HCT116 (cell line): ENCODE measurements at regions not wholly inside any gene's neighbourhood (a gene's known extent, or its start where the extent isn't known, plus 50 kb on each side); places are given as distances from the start of the nearest gene placed in this dataset.

Source experiments
- ATAC-seq: fragments of 200-7000 bp; cut with Tn5 transposase; 2 replicates; pipeline ENCODE4 v1.9.1; 2020; ENCODE audit warnings: mild to moderate bottlenecking, moderate library complexity
- BruUV-seq: library from RNA; stranded (reverse); fragments of 400-500 nt; replicated peaks from 2 replicates; lab custom pipeline; 2021; lab: Mats Ljungman, UMichigan
- CTCF ChIA-PET: fragments of 300-600 bp; sonication (Branson Sonifier 250); formaldehyde crosslinking; loops from one replicate; lab custom pipeline; 2021; ENCODE audit warnings: antibody characterized with exemption; lab: Charles Lee
- POLR2A ChIA-PET: fragments of 300-600, 350-600 bp; sonication (Branson Sonifier 250); formaldehyde crosslinking; loops from one replicate; lab custom pipeline; 2021; ENCODE audit warnings: antibody characterized with exemption; lab: Charles Lee
- RAD21 ChIA-PET, 2 experiments: fragments of 300-600 bp; sonication (Branson Sonifier 250); formaldehyde crosslinking; loops; one replicate each; lab custom pipeline; 2023; ENCODE audit warnings: low total read pairs in 2 of 2; ENCODE audit not compliant: uncharacterized antibody in 2 of 2, unreplicated experiment in 2 of 2, low non-redundant PET in 1 of 2; lab: Charles Lee
- DNase-seq: peaks from one replicate; pipeline ENCODE4 v3.0.0-alpha.2; 2010; ENCODE audit warnings: low read depth, low spot score
- H2AFZ ChIP-seq: fragments of 200-600 bp; shearing (Covaris generic), sonication (generic); 2 replicates; pipeline ENCODE4 v1.6.1; 2017; ENCODE audit warnings: low read depth, mixed run types, mixed read lengths, antibody characterized with exemption, low read length; ENCODE audit not compliant: poor library complexity, severe bottlenecking
- H3K27ac ChIP-seq: 2 replicates; pipeline ENCODE4 v1.5.1; 2012; ENCODE audit warnings: low read depth, low read length
- H3K27me3 ChIP-seq: fragments of 200-600 bp; sonication (generic); 2 replicates; pipeline ENCODE4 v1.6.1; 2016; ENCODE audit warnings: mixed run types, low read length, mixed read lengths; ENCODE audit not compliant: insufficient read depth
- H3K36me3 ChIP-seq, 2 experiments: fragments of 200-500 bp in 1 of 2; fragments of 200-600 bp in 1 of 2; sonication (Bioruptor generic) in 1 of 2; sonication (generic) in 1 of 2; 2 replicates each; pipeline versions ENCODE4 v1.5.1 to v1.6.1; 2014 to 2016; ENCODE audit warnings: low read length in 2 of 2, inconsistent platforms in 1 of 2, mixed read lengths in 1 of 2, mixed run types in 1 of 2; ENCODE audit not compliant: insufficient read depth in 2 of 2, control insufficient read depth in 1 of 2
- H3K4me1 ChIP-seq, 2 experiments: fragments of 200-600 bp in 1 of 2; sonication (generic) in 1 of 2; 2 replicates each; pipeline versions ENCODE4 v1.5.1 to v1.6.1; 2012 to 2017; ENCODE audit warnings: low read length in 2 of 2, inconsistent platforms in 1 of 2, mild to moderate bottlenecking in 1 of 2, mixed read lengths in 1 of 2, mixed run types in 1 of 2, moderate library complexity in 1 of 2; ENCODE audit not compliant: insufficient read depth in 2 of 2, control insufficient read depth in 1 of 2
- H3K4me2 ChIP-seq: fragments of 200-600 bp; sonication (generic); 2 replicates; pipeline ENCODE4 v1.6.1; 2017; ENCODE audit warnings: mixed run types, low read length, mixed read lengths
- H3K4me3 ChIP-seq, 2 experiments: fragments of 200-600 bp in 1 of 2; sonication (generic) in 1 of 2; replicated peaks in 1 of 2; 2 replicates each; pipeline ENCODE4 v1.5.1; 2011 to 2016; ENCODE audit warnings: low read length in 2 of 2, control low read depth in 1 of 2, low read depth in 1 of 2, mild to moderate bottlenecking in 1 of 2, mixed read lengths in 1 of 2, mixed run types in 1 of 2
- H3K79me2 ChIP-seq: fragments of 200-600 bp; sonication (generic); 2 replicates; pipeline ENCODE4 v1.6.1; 2017; ENCODE audit warnings: mild to moderate bottlenecking, mixed run types, low read length, moderate library complexity, mixed read lengths; ENCODE audit not compliant: insufficient read depth
- H3K9ac ChIP-seq: fragments of 200-600 bp; sonication (generic); 2 replicates; pipeline ENCODE4 v1.6.1; 2016; ENCODE audit warnings: low read length, mixed read lengths
- H3K9me2 ChIP-seq: fragments of 200-600 bp; sonication (generic), shearing (Covaris generic); 2 replicates; pipeline ENCODE4 v1.6.1; 2017; ENCODE audit warnings: mixed run types, mild to moderate bottlenecking, moderate library complexity; ENCODE audit not compliant: insufficient read depth
- H3K9me3 ChIP-seq, 2 experiments: fragments of 200-500 bp in 1 of 2; fragments of 200-600 bp in 1 of 2; sonication (Bioruptor generic) in 1 of 2; sonication (generic) in 1 of 2; 2 replicates each; pipeline ENCODE4 v1.6.1; 2014 to 2017; ENCODE audit warnings: low read length in 2 of 2, mixed read lengths in 2 of 2, inconsistent platforms in 1 of 2, low read depth in 1 of 2, mild to moderate bottlenecking in 1 of 2, mixed run types in 1 of 2, moderate library complexity in 1 of 2; ENCODE audit not compliant: control insufficient read depth in 1 of 2, insufficient read depth in 1 of 2
- H4K20me1 ChIP-seq: fragments of 200-600 bp; sonication (generic), shearing (Covaris generic); 2 replicates; pipeline ENCODE4 v1.6.1; 2017; ENCODE audit warnings: mixed run types, mild to moderate bottlenecking, moderate library complexity; ENCODE audit not compliant: insufficient read depth
- CBX3 ChIP-seq: IDR thresholded peaks from 2 replicates; pipeline ENCODE4 v1.6.1; 2012; ENCODE audit warnings: low read depth
- EZH2 ChIP-seq: fragments of 200-600 bp; sonication (generic); IDR thresholded peaks from 2 replicates; pipeline ENCODE4 v1.6.1; 2017; ENCODE audit warnings: antibody characterized with exemption, mixed run types
- EZH2phosphoT487 ChIP-seq: fragments of 200-600 bp; IDR thresholded peaks from 2 replicates; pipeline ENCODE4 v1.6.1; 2018; ENCODE audit warnings: antibody characterized with exemption, borderline replicate concordance
- FOSL1 ChIP-seq: IDR thresholded peaks from 2 replicates; pipeline ENCODE4 v1.6.1; 2012; ENCODE audit warnings: low read depth
- POLR2AphosphoS5 ChIP-seq: IDR thresholded peaks from 2 replicates; pipeline ENCODE4 v1.6.1; 2011; ENCODE audit warnings: mild to moderate bottlenecking, low read depth, low read length, moderate library complexity
- SRF ChIP-seq: IDR thresholded peaks from 2 replicates; pipeline ENCODE4 v1.6.1; 2012; ENCODE audit warnings: low read depth
- YY1 ChIP-seq: IDR thresholded peaks from 2 replicates; pipeline ENCODE4 v1.6.1; 2011; ENCODE audit warnings: low read length, low read depth, moderate library complexity, mild to moderate bottlenecking; ENCODE audit not compliant: insufficient replicate concordance; ENCODE audit errors: extremely low read depth
- ZFX ChIP-seq: fragments of 450-650 bp; IDR thresholded peaks from 2 replicates; pipeline ENCODE4 v1.6.1; 2017
- ZNF274 ChIP-seq: fragments of 200-500 bp; sonication (Bioruptor generic); IDR thresholded peaks from 2 replicates; pipeline ENCODE4 v1.6.1; 2014; ENCODE audit warnings: mild to moderate bottlenecking, low read depth, low read length, inconsistent platforms
- intact Hi-C: fragments of 100-400 bp; cut with micrococcal nuclease; formaldehyde crosslinking; loops from 2 replicates; pipeline ENCODE4 v1.10.0; 2022
- TF ChIP-seq, protein P1 (sequence below): IDR thresholded peaks from 2 replicates; pipeline ENCODE4 v1.6.1; 2011; ENCODE audit warnings: mild to moderate bottlenecking, low read length, moderate library complexity; ENCODE audit not compliant: insufficient replicate concordance; ENCODE audit errors: extremely low read depth
- TF ChIP-seq, protein P2 (sequence below), 3 experiments: fragments of 200-600 bp in 1 of 3; sonication (generic) in 1 of 3; IDR thresholded peaks in 2 of 3; conservative IDR thresholded peaks in 1 of 3; 2 replicates each; pipeline ENCODE4 v1.5.1; 2012 to 2017; ENCODE audit warnings: low read depth in 2 of 3, low read length in 2 of 3, antibody characterized with exemption in 1 of 3, borderline replicate concordance in 1 of 3, control low read depth in 1 of 3, mild to moderate bottlenecking in 1 of 3, mixed read lengths in 1 of 3, mixed run types in 1 of 3, moderate library complexity in 1 of 3; ENCODE audit not compliant: insufficient read depth in 1 of 3
- TF ChIP-seq, protein P3 (sequence below): IDR thresholded peaks from 2 replicates; pipeline ENCODE4 v1.6.1; 2012
- TF ChIP-seq, protein P4 (sequence below): IDR thresholded peaks from 2 replicates; pipeline ENCODE4 v1.6.1; 2012

DNA sequence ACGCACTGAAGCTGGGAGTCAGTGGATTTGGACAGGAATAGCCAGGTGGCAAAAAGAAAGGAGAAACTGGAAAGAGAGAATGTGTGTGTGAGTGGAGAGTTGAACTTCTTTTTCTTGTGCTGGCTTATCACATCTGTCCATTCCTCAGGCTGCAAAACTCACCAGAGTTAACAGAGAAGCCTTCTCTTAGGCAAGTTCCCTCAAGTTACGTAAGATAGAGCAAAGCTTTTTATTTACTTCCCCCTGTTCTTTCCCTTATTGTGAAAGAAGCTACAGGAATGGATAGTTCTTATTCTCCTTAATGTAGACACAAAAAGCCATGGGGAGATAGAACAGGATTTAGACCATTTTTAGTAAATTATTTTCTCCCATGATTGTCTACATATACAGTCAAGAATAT lies 188.6 kb downstream of the BMP2 start:
- Histone ChIP-seq H3K9me3 (peaks cover 4 to 36% of the 10 kb centered on the region in 2 experiments; a peak in 2 of 4 replicates), H3K4me1 (no peaks in the 10 kb centered on the region), H3K4me2 (no peak overlapping the region), H4K20me1 (no peaks in the 10 kb centered on the region), H3K79me2 (no peaks in the 10 kb centered on the region), H3K27ac (no peak overlapping the region), H3K36me3 (no peaks in the 10 kb centered on the region), H3K9ac (no peak overlapping the region), H2AFZ (no peak overlapping the region), H3K9me2 (no peaks in the 10 kb centered on the region), H3K4me3 (no peak overlapping the region), H3K27me3 (no peaks in the 10 kb centered on the region)
- CTCF ChIA-PET = no interaction called here
- ATAC-seq (no peak), DNase-seq (no peak)
- POLR2A ChIA-PET = no interaction called here
- BruUV-seq = no TSS peak
- TF ChIP-seq ZFX = no peak
- no peak for TF ChIP-seq EZH2phosphoT487
- TF ChIP-seq EZH2 = no peak
- TF ChIP-seq, protein P1, sequence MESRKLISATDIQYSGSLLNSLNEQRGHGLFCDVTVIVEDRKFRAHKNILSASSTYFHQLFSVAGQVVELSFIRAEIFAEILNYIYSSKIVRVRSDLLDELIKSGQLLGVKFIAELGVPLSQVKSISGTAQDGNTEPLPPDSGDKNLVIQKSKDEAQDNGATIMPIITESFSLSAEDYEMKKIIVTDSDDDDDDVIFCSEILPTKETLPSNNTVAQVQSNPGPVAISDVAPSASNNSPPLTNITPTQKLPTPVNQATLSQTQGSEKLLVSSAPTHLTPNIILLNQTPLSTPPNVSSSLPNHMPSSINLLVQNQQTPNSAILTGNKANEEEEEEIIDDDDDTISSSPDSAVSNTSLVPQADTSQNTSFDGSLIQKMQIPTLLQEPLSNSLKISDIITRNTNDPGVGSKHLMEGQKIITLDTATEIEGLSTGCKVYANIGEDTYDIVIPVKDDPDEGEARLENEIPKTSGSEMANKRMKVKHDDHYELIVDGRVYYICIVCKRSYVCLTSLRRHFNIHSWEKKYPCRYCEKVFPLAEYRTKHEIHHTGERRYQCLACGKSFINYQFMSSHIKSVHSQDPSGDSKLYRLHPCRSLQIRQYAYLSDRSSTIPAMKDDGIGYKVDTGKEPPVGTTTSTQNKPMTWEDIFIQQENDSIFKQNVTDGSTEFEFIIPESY = no peak
- TF ChIP-seq CBX3 = no peak
- TF ChIP-seq SRF = no peak
- TF ChIP-seq, protein P2, sequence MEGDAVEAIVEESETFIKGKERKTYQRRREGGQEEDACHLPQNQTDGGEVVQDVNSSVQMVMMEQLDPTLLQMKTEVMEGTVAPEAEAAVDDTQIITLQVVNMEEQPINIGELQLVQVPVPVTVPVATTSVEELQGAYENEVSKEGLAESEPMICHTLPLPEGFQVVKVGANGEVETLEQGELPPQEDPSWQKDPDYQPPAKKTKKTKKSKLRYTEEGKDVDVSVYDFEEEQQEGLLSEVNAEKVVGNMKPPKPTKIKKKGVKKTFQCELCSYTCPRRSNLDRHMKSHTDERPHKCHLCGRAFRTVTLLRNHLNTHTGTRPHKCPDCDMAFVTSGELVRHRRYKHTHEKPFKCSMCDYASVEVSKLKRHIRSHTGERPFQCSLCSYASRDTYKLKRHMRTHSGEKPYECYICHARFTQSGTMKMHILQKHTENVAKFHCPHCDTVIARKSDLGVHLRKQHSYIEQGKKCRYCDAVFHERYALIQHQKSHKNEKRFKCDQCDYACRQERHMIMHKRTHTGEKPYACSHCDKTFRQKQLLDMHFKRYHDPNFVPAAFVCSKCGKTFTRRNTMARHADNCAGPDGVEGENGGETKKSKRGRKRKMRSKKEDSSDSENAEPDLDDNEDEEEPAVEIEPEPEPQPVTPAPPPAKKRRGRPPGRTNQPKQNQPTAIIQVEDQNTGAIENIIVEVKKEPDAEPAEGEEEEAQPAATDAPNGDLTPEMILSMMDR (IDR thresholded peaks at IDR 0.05 in 2 of 3, conservative IDR thresholded peaks at IDR 0.05 in 1 of 3; ENCODE audit: borderline replicate concordance in 1 of 3, insufficient read depth in 1 of 3, low read depth in 2 of 3, low read length in 2 of 3) = no peak
- no peak for TF ChIP-seq YY1
- TF ChIP-seq, protein P3, sequence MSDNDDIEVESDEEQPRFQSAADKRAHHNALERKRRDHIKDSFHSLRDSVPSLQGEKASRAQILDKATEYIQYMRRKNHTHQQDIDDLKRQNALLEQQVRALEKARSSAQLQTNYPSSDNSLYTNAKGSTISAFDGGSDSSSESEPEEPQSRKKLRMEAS = no peak
- no peak for TF ChIP-seq POLR2AphosphoS5
- TF ChIP-seq, protein P4, sequence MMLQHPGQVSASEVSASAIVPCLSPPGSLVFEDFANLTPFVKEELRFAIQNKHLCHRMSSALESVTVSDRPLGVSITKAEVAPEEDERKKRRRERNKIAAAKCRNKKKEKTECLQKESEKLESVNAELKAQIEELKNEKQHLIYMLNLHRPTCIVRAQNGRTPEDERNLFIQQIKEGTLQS = no peak
- TF ChIP-seq ZNF274 = no peak
- no peak for TF ChIP-seq FOSL1
- RAD21 ChIA-PET = no interaction called here
- intact Hi-C loops = no loop called here
